ENCODE measurements at regions not wholly inside any gene's neighbourhood (a gene's known extent, or its start where the extent isn't known, plus 50 kb on each side); places are given as distances from the start of the nearest gene placed in this dataset.

GRCh38 chr2:4828682-4829374, 863.4 kb upstream of the SOX11 start:
- H3K27me3 ChIP-seq: no peaks in the 10 kb centered on the region
- peak; percentile 7 to 8 for DNase-seq
- peaks cover 0 to 12% of the 10 kb centered on the region in 2 donors for H3K4me1 ChIP-seq
- intact Hi-C loops (cut with DNase I): no loop called here
- 64 to 66% methylated on average over 8 of the region's 8 CpGs for WGBS, 2 donors
- H3K4me3 ChIP-seq (replicated peaks in 1 of 3): no peak overlapping the region
- TF ChIP-seq POLR2A (IDR thresholded peaks at IDR 0.05) (no peak), CTCF (IDR thresholded peaks at IDR 0.05) (no peak)
- H3K9me3 ChIP-seq: no peaks in the 10 kb centered on the region
- no peak overlapping the region for H3K27ac ChIP-seq
- no peaks in the 10 kb centered on the region for H3K36me3 ChIP-seq

- H3K4me1 ChIP-seq: peaks cover 0 to 12% of the 10 kb centered on the region in 2 donors
- TF ChIP-seq POLR2A (IDR thresholded peaks at IDR 0.05) (no peak), CTCF (IDR thresholded peaks at IDR 0.05) (no peak)
- DNase-seq: no peak
- intact Hi-C loops (cut with DNase I): no loop called here
- H3K4me3 ChIP-seq (replicated peaks in 1 of 3): no peak overlapping the region
- H3K9me3 ChIP-seq: no peaks in the 10 kb centered on the region
- no peak overlapping the region for H3K27ac ChIP-seq
- H3K27me3 ChIP-seq: no peaks in the 10 kb centered on the region
- no peaks in the 10 kb centered on the region for H3K36me3 ChIP-seq
Measured at GRCh38 chr2:4831751-4832150, 860.4 kb upstream of the SOX11 start.

GRCh38 chr2:4832642-4833041, 859.5 kb upstream of the SOX11 start:
- no peak for DNase-seq
- Histone ChIP-seq H3K4me1 (peaks cover 0 to 12% of the 10 kb centered on the region in 2 donors), H3K27ac (no peak overlapping the region), H3K4me3 (replicated peaks in 1 of 3) (no peak overlapping the region), H3K27me3 (no peaks in the 10 kb centered on the region), H3K9me3 (no peaks in the 10 kb centered on the region), H3K36me3 (no peaks in the 10 kb centered on the region)
- TF ChIP-seq CTCF (IDR thresholded peaks at IDR 0.05) (no peak), POLR2A (IDR thresholded peaks at IDR 0.05) (no peak)
- intact Hi-C loops (cut with DNase I): no loop called here
- 90 to 95% methylated on average over 5 of the region's 5 CpGs for WGBS, 2 donors

- 80 to 84% methylated on average over 2 of the region's 2 CpGs for WGBS, 2 donors
- no peak overlapping the region for H3K27ac ChIP-seq
- TF ChIP-seq POLR2A (IDR thresholded peaks at IDR 0.05) (no peak), CTCF (IDR thresholded peaks at IDR 0.05) (no peak)
Measured at GRCh38 chr2:4838626-4839025, 853.6 kb upstream of the SOX11 start.

GRCh38 chr2:4840791-4841190, 851.4 kb upstream of the SOX11 start:
- no peaks in the 10 kb centered on the region for H3K36me3 ChIP-seq
- intact Hi-C loops (cut with DNase I): no loop called here
- no peaks in the 10 kb centered on the region for H3K9me3 ChIP-seq
- H3K4me3 ChIP-seq (replicated peaks in 1 of 3): no peak overlapping the region
- H3K27me3 ChIP-seq: no peaks in the 10 kb centered on the region
- no peak overlapping the region for H3K27ac ChIP-seq
- no peaks in the 10 kb centered on the region for H3K4me1 ChIP-seq
- TF ChIP-seq CTCF (IDR thresholded peaks at IDR 0.05) (no peak), POLR2A (IDR thresholded peaks at IDR 0.05) (no peak)
- DNase-seq: no peak
- 77 to 79% methylated on average over 2 of the region's 2 CpGs for WGBS, 2 donors

More at GRCh38 chr2:4838626-4839025, 853.6 kb upstream of the SOX11 start:
- Histone ChIP-seq H3K4me1 (no peaks in the 10 kb centered on the region), H3K36me3 (no peaks in the 10 kb centered on the region), H3K9me3 (no peaks in the 10 kb centered on the region), H3K4me3 (replicated peaks in 1 of 3) (no peak overlapping the region), H3K27me3 (no peaks in the 10 kb centered on the region)
- intact Hi-C loops (cut with DNase I): no loop called here
- no peak for DNase-seq

All from thyroid gland (tissue), 4 donors.